GM21381 (cell line): ENCODE measurements at regions not wholly inside any gene's neighbourhood (a gene's known extent, or its start where the extent isn't known, plus 50 kb on each side); places are given as distances from the start of the nearest gene placed in this dataset.
"Not testable (repeated sequence)": the region's sequence is repeated elsewhere in the genome, so short reads cannot be mapped to it uniquely, and the experiment has no call there.

Source experiments
- ATAC-seq: cut with Tn5 transposase; IDR thresholded peaks from one replicate; pipeline ENCODE4 v1.9.1; 2021; ENCODE audit warnings: mild to moderate bottlenecking, moderate library complexity; ENCODE audit not compliant: unreplicated experiment

DNA sequence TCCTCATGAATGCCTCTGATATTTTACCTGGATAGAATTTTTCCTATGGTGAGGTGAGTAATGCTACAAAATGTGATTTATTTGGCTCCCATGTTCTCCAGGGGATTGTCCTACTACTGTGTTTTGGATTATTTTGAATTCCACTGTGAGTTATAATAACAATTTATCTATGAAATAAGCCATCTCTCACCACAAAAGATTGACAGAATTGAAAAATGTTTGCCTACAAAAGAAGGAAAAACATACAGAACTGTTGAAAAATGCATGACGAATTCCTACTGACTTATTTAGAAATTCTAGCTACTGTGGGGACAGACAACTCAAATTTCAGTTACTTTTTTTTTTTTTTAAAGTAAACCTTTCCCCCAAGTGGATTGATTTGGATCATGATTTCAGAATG is 463.7 kb upstream of the GRIN3A start:
- no peak for ATAC-seq

GRCh38 chr9:102185962-102186361 is 447.5 kb upstream of the GRIN3A start:
- no peak for ATAC-seq

DNA sequence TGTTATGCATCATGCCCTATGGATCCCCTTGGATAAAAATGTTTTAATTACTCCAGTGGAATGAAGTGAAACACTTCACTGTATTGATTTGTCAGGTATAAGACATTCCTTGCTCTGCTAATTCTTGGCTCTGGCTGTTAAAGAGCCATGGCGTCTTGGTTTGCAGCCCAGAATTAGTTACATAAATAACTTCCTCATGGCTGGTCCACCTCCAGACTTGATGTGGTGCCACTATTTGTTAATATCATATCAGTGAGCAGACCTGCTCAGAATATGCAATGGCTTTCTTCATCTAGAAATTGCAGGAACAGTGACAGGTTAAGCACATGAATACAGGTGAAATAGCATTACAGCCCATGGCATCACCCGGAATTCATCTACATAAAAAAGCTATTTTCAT is 446.9 kb upstream of the GRIN3A start:
- no peak for ATAC-seq

GRCh38 chr9:102178811-102179210 is 440.4 kb upstream of the GRIN3A start:
- no peak for ATAC-seq

GRCh38 chr9:102174202-102174601 is 435.8 kb upstream of the GRIN3A start:
- ATAC-seq = not testable (repeated sequence)

- no peak for ATAC-seq
Measured at GRCh38 chr9:102164247-102164646, 425.8 kb upstream of the GRIN3A start.

DNA sequence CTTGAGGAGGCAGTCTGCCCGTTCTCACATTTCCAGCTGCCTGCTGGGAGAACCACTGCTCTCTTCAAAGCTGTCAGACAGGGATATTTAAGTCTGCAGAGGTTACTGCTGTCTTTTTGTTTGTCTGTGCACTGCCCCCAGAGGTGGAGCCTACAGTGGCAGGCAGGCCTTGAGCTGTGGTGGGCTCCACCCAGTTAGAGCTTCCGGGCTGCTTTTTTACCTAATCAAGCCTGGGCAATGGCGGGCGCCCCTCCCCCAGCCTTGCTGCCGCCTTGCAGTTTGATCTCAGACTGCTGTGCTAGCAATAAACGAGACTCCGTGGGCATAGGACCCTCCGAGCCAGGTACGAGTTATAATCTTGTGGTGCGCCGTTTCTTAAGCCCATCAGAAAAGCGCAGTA is 414.6 kb upstream of the GRIN3A start:
- not testable (repeated sequence) for ATAC-seq

DNA sequence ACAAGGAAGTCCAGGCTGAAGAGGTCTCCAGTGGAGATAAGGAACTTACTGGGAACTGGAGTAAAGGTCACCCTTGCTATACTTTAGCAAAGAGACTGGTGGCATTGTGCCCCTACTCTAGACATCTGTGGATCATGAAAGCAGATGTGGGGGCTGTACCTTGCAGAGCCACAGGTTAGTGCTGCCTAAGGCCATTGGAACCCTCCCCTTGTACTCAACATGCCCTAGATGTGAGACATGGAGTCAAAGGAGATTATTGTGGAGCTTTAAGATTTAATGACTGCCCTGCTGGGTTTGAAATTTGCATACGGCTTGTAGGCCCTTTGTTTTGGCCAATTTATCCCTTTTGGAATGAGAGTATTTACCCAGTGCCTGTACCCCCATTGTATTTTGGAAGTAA is 397.3 kb upstream of the GRIN3A start:
- ATAC-seq = no peak

DNA sequence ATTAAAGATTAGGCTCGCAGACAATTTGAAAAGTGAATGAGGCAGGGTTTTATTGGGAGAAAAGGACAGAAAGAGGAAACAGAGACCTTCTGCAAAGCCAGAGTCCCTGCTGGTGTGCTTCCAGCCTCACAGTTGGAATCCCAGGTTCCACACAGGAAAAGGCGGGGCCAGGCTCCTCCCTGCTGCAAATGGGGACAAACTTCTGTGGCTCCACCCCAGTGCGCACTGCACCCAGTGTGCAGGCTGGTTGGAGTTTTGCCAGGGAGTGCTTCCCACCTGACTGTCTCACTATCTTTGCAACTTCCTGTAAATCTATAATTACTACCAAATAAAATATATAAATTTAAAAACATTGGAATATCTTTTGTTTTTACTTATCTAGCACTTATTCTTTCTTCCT is 386.0 kb upstream of the GRIN3A start:
- ATAC-seq = no peak

DNA sequence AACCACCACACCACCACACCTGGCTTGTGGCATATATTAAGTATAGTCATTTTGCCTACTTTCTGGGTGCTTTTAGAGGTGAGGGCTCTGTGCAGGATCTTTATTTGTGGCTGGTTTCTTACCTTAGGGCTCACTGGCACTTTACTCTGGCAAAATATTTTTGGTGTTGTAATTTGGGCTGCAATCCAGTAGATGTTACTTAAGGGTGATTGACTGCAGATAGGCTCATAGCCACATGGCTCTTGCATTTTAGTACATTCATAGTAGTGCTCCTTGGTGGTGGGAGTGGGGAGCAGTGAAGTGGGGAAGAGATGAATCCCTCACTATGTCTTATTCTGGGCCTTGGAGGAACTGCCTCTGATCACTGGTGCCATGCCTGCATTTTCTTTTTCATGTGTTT is 376.1 kb upstream of the GRIN3A start:
- ATAC-seq = no peak

- ATAC-seq = no peak
Measured at GRCh38 chr9:102113191-102113590, 374.7 kb upstream of the GRIN3A start.

- no peak for ATAC-seq
Measured at GRCh38 chr9:102106439-102106838, 368.0 kb upstream of the GRIN3A start.

- no peak for ATAC-seq
Measured at GRCh38 chr9:102101723-102102122, 363.3 kb upstream of the GRIN3A start.

GRCh38 chr9:102087141-102087540 is 348.7 kb upstream of the GRIN3A start:
- ATAC-seq = no peak

DNA sequence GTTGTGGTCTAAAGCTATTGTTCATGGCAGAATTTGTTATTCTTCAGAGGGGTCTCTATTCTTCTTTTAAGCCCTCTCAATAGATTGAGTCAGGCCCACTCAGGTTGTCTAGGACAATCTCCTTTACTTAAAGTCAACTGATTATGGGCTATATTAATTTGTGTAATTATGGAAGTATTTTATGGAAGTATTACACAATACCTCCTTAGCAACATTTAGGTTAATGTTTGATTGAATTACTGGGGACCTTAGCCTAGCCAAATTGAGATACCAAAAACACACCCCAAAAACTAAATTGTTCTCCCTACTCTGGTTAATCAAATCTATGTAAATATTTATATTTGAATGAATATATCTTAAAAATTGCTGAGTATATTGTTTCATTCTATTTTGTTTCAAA is 347.1 kb upstream of the GRIN3A start:
- ATAC-seq = no peak

DNA sequence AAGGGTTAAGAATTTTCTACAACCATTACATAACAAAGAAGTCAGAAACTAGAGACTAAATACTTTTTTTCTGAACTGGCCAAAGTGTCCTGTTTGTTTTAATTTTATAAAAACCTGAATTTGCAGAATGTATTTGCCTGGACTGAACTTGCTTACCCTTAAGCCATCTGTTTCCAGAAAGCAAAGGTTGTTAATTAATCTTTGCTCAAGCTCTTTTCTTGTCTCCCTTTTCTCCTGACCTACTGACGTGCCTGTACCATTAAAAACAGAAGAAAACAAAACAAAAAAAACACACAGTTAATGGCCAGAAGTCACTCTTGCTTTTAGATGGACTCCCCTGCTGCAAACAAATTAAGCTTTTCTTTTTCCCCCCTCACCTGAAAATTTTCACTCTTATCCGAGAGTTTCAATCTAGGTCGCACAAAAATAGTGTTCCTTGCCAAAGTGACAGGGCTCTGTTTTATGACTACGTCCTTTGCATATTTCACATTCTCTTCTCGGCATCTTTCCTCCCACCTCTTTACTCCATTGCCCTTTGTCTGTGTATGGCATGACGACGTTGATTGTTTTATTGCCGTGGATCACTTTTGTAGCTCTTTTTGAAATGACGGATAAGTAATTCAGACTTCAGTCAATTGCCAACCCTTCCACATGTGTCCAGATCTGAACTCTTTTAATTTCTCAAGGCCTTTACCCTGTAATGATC is 333.8 kb upstream of the GRIN3A start:
- ATAC-seq = no peak

DNA sequence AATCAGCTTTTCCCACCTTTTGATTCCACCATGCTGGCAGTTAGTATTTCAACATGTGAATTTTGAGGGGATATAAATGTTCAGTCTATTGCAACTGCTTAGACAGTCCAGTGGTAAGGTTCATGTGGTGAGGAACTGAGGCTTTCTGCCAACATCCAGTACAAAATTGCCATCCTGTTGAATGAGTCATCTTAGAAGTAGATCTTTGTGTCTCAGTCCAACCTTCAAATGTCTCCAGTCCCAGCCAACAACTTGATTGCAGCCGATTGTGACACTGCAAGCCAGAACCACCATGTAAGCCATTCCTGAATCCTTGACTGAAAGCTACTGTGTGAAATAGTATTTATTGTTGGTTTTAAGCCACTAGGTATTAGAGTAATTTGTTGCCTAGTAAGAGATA is 331.5 kb upstream of the GRIN3A start:
- ATAC-seq = no peak

DNA sequence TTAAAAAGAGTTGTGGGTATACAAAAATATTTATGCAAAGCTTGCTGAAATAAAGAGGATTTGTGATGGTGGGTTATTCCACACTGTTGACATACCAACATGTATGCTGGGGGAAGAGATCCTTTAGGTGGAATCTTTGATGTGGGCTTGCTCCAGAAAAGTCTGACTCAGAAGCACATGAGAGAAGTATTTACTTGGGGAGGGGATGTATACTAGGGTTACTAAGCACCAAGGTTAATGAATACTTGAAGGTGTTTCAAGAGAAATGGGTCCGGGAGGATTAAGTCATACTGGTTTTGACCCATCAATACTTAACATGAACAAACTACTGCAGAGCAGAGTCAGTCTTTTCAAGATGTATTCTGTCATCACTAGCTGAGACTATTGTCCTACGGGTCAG is 316.4 kb upstream of the GRIN3A start:
- no peak for ATAC-seq

- ATAC-seq = no peak
Measured at GRCh38 chr9:102049586-102050246, 311.3 kb upstream of the GRIN3A start.

DNA sequence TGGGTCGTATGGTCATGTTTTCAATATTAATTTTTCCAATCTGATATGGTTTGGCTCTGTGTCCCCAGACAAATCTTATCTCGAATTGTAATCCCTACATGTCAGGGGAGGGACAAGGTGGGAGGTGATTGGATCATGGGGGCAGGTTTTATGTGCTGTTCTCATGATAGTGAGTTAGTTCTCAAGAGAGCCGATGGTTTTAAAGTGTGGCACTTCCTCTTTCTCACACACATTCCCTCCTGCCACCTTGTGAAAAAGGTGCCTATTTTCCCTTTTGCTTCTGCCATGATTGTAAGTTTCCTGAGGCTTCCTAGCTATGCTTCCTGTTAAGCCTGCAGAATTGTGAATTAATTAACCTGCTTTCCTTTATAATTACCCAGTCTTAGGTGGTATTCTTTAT is 309.1 kb upstream of the GRIN3A start:
- no peak for ATAC-seq

DNA sequence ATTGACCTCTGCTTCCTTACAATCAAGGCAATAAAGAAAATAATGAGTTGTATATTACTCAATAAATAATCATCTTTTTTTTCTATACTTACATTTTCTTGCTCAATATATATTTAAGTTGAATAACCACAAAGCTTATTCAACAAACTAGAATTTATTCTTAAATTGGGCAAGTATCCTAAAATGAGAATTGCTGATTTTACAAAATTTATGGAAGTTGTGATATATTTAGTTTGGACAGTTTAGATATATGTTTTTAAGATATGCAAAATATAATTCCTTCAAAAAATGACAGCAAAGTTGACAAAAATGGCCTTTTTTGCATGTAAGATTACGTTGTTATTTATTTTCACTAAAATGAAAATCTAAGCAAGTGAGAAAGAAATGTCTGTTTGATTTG is 305.7 kb upstream of the GRIN3A start:
- no peak for ATAC-seq

GRCh38 chr9:102038006-102038405 is 299.6 kb upstream of the GRIN3A start:
- no peak for ATAC-seq

DNA sequence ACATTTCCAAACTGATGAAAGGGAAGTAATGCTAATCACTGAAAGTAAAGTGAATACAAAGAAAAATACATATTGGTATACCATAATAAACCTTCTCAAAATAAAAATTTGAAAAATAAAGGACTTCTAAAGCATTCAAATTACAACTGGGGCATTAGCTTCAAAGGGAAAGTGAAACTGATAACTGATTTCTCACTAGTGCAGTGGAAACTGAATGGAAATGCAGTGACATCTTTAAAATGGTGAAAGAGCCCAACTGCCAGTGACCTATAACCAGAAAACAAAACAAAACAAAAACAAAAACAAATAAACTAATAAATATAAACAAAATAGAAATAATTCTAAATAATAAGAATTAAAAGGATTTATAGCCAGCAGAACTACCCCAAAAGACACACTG is 297.5 kb upstream of the GRIN3A start:
- peak; percentile 86 for ATAC-seq
